ENCODE measurements at regions not wholly inside any gene's neighbourhood (a gene's known extent, or its start where the extent isn't known, plus 50 kb on each side); places are given as distances from the start of the nearest gene placed in this dataset.

DNA sequence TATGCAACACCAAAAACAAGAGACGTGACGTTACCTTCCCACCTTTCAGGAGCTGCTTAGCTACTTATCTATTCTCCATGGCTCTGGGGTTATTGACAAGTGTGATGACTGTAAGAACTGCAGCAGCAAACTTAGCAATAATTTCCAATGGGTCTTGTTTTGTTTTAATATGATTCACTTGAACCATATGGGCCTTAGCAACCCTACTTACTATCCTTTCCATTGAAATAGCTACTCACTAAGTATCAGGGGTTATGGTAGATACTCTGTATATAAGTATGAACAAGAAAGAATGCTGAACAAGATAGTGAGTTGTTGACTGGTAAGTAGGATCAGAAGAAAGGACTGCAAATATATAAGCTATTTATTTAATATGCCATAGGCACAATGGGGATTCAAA, 69.3 kb upstream of the BBX start:
- TF ChIP-seq, protein P1, sequence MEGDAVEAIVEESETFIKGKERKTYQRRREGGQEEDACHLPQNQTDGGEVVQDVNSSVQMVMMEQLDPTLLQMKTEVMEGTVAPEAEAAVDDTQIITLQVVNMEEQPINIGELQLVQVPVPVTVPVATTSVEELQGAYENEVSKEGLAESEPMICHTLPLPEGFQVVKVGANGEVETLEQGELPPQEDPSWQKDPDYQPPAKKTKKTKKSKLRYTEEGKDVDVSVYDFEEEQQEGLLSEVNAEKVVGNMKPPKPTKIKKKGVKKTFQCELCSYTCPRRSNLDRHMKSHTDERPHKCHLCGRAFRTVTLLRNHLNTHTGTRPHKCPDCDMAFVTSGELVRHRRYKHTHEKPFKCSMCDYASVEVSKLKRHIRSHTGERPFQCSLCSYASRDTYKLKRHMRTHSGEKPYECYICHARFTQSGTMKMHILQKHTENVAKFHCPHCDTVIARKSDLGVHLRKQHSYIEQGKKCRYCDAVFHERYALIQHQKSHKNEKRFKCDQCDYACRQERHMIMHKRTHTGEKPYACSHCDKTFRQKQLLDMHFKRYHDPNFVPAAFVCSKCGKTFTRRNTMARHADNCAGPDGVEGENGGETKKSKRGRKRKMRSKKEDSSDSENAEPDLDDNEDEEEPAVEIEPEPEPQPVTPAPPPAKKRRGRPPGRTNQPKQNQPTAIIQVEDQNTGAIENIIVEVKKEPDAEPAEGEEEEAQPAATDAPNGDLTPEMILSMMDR (IDR thresholded peaks at IDR 0.05): no peak
- TF ChIP-seq POLR2A (IDR thresholded peaks at IDR 0.05) (no peak), EP300 (IDR thresholded peaks at IDR 0.05) (no peak)

Measured in tibial nerve (tissue), 4 donors.